A549 (cell line): ENCODE measurements at regions not wholly inside any gene's neighbourhood (a gene's known extent, or its start where the extent isn't known, plus 50 kb on each side); places are given as distances from the start of the nearest gene placed in this dataset.

ENCODE experiments used
- ATAC-seq, 2 experiments: fragments of 200-7000 bp in 1 of 2; fragments of >200 bp in 1 of 2; cut with Nextera tagmentation in 1 of 2; cut with Tn5 transposase in 1 of 2; 3 replicates each; pipeline versions ENCODE4 v1.8.0 to v1.9.1; 2018 to 2020; ENCODE audit warnings: mild to moderate bottlenecking in 1 of 2, moderate library complexity in 1 of 2
- CTCF ChIA-PET: fragments of 300-600 bp; sonication (Branson Sonifier 250); formaldehyde crosslinking; extraction: SDS; loops from one replicate; lab custom pipeline; 2021; ENCODE audit warnings: antibody characterized with exemption, inconsistent platforms; lab: Yijun Ruan, JAX
- POLR2A ChIA-PET: fragments of 350-600 bp; formaldehyde crosslinking; extraction: SDS; loops from one replicate; lab custom pipeline; 2021; ENCODE audit warnings: antibody characterized with exemption, inconsistent platforms; lab: Yijun Ruan, JAX
- DNase-seq, 2 experiments: peaks; one replicate each; pipeline versions ENCODE4 v3.0.0 to v3.0.0-alpha.2; 2011 to 2016; ENCODE audit warnings: low read depth in 1 of 2, low spot score in 1 of 2
- FAIRE-seq: peaks from 2 replicates; lab custom pipeline; 2011; peaks lifted over from hg19 to GRCh38; lab: Jason Lieb, UNC
- H3K27ac ChIP-seq, 2 experiments: fragments of >200 bp; sonication (Bioruptor Twin); formaldehyde crosslinking; 3 replicates each; pipeline ENCODE4 v1.5.1; 2016 to 2017
- H3K4me1 ChIP-seq: fragments of >200 bp; sonication (Bioruptor Twin); formaldehyde crosslinking; 3 replicates; pipeline ENCODE4 v1.6.1; 2016
- H3K4me2 ChIP-seq: fragments of >200 bp; sonication (Bioruptor Twin); formaldehyde crosslinking; 3 replicates; pipeline ENCODE4 v1.6.1; 2016
- H3K4me3 ChIP-seq: fragments of >200 bp; sonication (Bioruptor Twin); formaldehyde crosslinking; 3 replicates; pipeline ENCODE4 v1.5.1; 2016
- H3K9me3 ChIP-seq: fragments of >200 bp; sonication (Bioruptor Twin); formaldehyde crosslinking; 3 replicates; pipeline ENCODE4 v1.6.1; 2016
- ATOH8 ChIP-seq: fragments of 250-450 bp; sonication (Bioruptor Pico); IDR thresholded peaks from 2 replicates; pipeline ENCODE4 v1.5.0; 2020; ENCODE audit warnings: low read depth, mild to moderate bottlenecking, moderate library complexity
- BHLHE40 ChIP-seq: IDR thresholded peaks from 2 replicates; pipeline ENCODE4 v1.6.1; 2012; ENCODE audit warnings: low read depth, low read length, inconsistent platforms
- CHD2 ChIP-seq: fragments of 150-350 bp; IDR thresholded peaks from 2 replicates; pipeline ENCODE4 v1.6.1; 2014; ENCODE audit warnings: low read length; ENCODE audit not compliant: partially characterized antibody
- CHD4 ChIP-seq: fragments of 200-600 bp; sonication (generic); IDR thresholded peaks from 2 replicates; pipeline ENCODE4 v1.6.1; 2016; ENCODE audit warnings: antibody characterized with exemption, mild to moderate bottlenecking, borderline replicate concordance
- CTCF ChIP-seq: fragments of >200 bp; sonication (Bioruptor Twin); formaldehyde crosslinking; IDR thresholded peaks from 3 replicates; pipeline ENCODE4 v1.5.1; 2016
- E2F6 ChIP-seq: IDR thresholded peaks from 2 replicates; pipeline ENCODE4 v1.6.1; 2012; ENCODE audit warnings: low read depth, borderline replicate concordance
- EHMT2 ChIP-seq: fragments of 200-600 bp; sonication (generic); IDR thresholded peaks from 2 replicates; pipeline ENCODE4 v1.6.1; 2016; ENCODE audit warnings: antibody characterized with exemption, low read depth, mild to moderate bottlenecking, moderate library complexity
- ELK1 ChIP-seq: fragments of 150-350 bp; IDR thresholded peaks from 2 replicates; pipeline ENCODE4 v1.6.1; 2014; ENCODE audit warnings: low read depth, mild to moderate bottlenecking, low read length
- FOXS1 ChIP-seq: fragments of 250-450 bp; sonication (Bioruptor Pico); IDR thresholded peaks from 2 replicates; pipeline ENCODE4 v1.5.0; 2020; ENCODE audit warnings: mild to moderate bottlenecking, moderate library complexity
- JUN ChIP-seq, 2 experiments: fragments of >200 bp; sonication (Bioruptor Twin); formaldehyde crosslinking; IDR thresholded peaks; 2 replicates in 1 of 2; 3 replicates in 1 of 2; pipeline ENCODE4 v1.6.1; 2016 to 2017
- MAFK ChIP-seq: fragments of 450-650 bp; IDR thresholded peaks from 2 replicates; pipeline ENCODE4 v1.6.1; 2014; ENCODE audit not compliant: partially characterized antibody
- MAX ChIP-seq: IDR thresholded peaks from 2 replicates; pipeline ENCODE4 v1.6.1; 2012
- MYC ChIP-seq: IDR thresholded peaks from 2 replicates; pipeline ENCODE4 v1.6.1; 2012; ENCODE audit warnings: mild to moderate bottlenecking, inconsistent platforms, low read length, improper control_type of control experiment, borderline replicate concordance
- PBX3 ChIP-seq: IDR thresholded peaks from 2 replicates; pipeline ENCODE4 v1.6.1; 2012
- PHF8 ChIP-seq: fragments of 200-600 bp; sonication (generic); IDR thresholded peaks from 2 replicates; pipeline ENCODE4 v1.6.1; 2016; ENCODE audit warnings: low read depth, mild to moderate bottlenecking, antibody characterized with exemption, moderate library complexity, borderline replicate concordance
- POLR2AphosphoS2 ChIP-seq: conservative IDR thresholded peaks from 2 replicates; pipeline ENCODE4 v1.6.1; 2012; ENCODE audit warnings: low read length, improper control_type of control experiment, inconsistent platforms
- RARB ChIP-seq: fragments of 250-450 bp; sonication (Bioruptor Pico); IDR thresholded peaks from 2 replicates; pipeline ENCODE4 v1.8.0; 2021; ENCODE audit warnings: mild to moderate bottlenecking, moderate library complexity
- RCOR1 ChIP-seq: fragments of 150-350 bp; IDR thresholded peaks from 2 replicates; pipeline ENCODE4 v1.6.1; 2014; ENCODE audit warnings: antibody characterized with exemption, low read length, low read depth
- REST ChIP-seq: fragments of 200-600 bp; sonication (generic); IDR thresholded peaks from 2 replicates; pipeline ENCODE4 v1.6.1; 2016; ENCODE audit warnings: antibody characterized with exemption, mild to moderate bottlenecking, moderate library complexity
- SREBF2 ChIP-seq: fragments of 450-650 bp; IDR thresholded peaks from 2 replicates; pipeline ENCODE4 v1.6.1; 2014; ENCODE audit warnings: mild to moderate bottlenecking, moderate library complexity
- WGBS: methylation state at CpG from one replicate; pipeline ENCODE4 v1.1.6; 2017; ENCODE audit errors: missing lambda C conversion rate; 5-methylcytosine and 5-hydroxymethylcytosine counted together

GRCh38 chr1:82171955-82172354, 371.2 kb downstream of the ADGRL2 start:
- no peak for FAIRE-seq
- H3K4me2 ChIP-seq: no peak overlapping the region
- no peak for TF ChIP-seq EHMT2
- TF ChIP-seq MAFK: no peak
- no peak for TF ChIP-seq MYC
- TF ChIP-seq POLR2AphosphoS2: no peak
- TF ChIP-seq PHF8: no peak
- no peak for TF ChIP-seq RARB
- no peak for TF ChIP-seq FOXS1 (CRISPR knock-in tag)
- TF ChIP-seq E2F6: no peak
- no peak for TF ChIP-seq SREBF2
- no peak for TF ChIP-seq ELK1
- TF ChIP-seq BHLHE40: no peak
- TF ChIP-seq REST: no peak
- TF ChIP-seq PBX3: no peak
- no peak for TF ChIP-seq CHD4
- no peak for TF ChIP-seq MAX
- no peak for TF ChIP-seq JUN (IDR thresholded peaks at IDR 0.05)
- no peak for TF ChIP-seq RCOR1

GRCh38 chr1:82168482-82168881, 367.7 kb downstream of the ADGRL2 start:
- CTCF ChIA-PET: no interaction called here

More at GRCh38 chr1:82171955-82172354, 371.2 kb downstream of the ADGRL2 start:
- CTCF ChIA-PET: no interaction called here
- WGBS: 68% methylated on average over 2 of the region's 2 CpGs
- no peaks in the 10 kb centered on the region for H3K4me1 ChIP-seq
- no peak for DNase-seq
- no peak for ATAC-seq
- no peaks in the 10 kb centered on the region for H3K9me3 ChIP-seq
- no peak overlapping the region for H3K4me3 ChIP-seq
- POLR2A ChIA-PET: no interaction called here
- no peak overlapping the region for H3K27ac ChIP-seq

More at GRCh38 chr1:82168482-82168881, 367.7 kb downstream of the ADGRL2 start:
- no peak for FAIRE-seq
- Histone ChIP-seq H3K4me3 (no peak overlapping the region), H3K9me3 (no peaks in the 10 kb centered on the region), H3K27ac (no peak overlapping the region), H3K4me2 (no peak overlapping the region), H3K4me1 (no peaks in the 10 kb centered on the region)
- 47% methylated on average over 3 of the region's 3 CpGs for whole genome bisulfite sequencing
- no peak for DNase-seq
- POLR2A ChIA-PET: no interaction called here
- no peak for TF ChIP-seq POLR2AphosphoS2
- no peak for TF ChIP-seq CHD2
- no peak for TF ChIP-seq REST
- no peak for TF ChIP-seq MAX
- TF ChIP-seq CTCF: no peak
- no peak for TF ChIP-seq JUN (IDR thresholded peaks at IDR 0.05)
- no peak for TF ChIP-seq BHLHE40
- TF ChIP-seq RARB: no peak
- TF ChIP-seq ATOH8 (CRISPR knock-in tag): no peak
- ATAC-seq: no peak
